Loucy (cell line): ENCODE measurements at regions not wholly inside any gene's neighbourhood (a gene's known extent, or its start where the extent isn't known, plus 50 kb on each side); places are given as distances from the start of the nearest gene placed in this dataset.

Experiments
- H2AFZ ChIP-seq: fragments of 200-600 bp; sonication (generic); 2 replicates; pipeline ENCODE4 v1.6.0; 2016; ENCODE audit warnings: antibody characterized with exemption, mild to moderate bottlenecking, low read length, moderate library complexity
- H3F3A ChIP-seq: fragments of 200-600 bp; 2 replicates; pipeline ENCODE4 v1.6.0; 2016; ENCODE audit warnings: antibody characterized with exemption, low read depth, mild to moderate bottlenecking
- H3K27me3 ChIP-seq: fragments of 200-600 bp; sonication (generic); 2 replicates; pipeline ENCODE4 v1.6.1; 2014; ENCODE audit warnings: low read length, mild to moderate bottlenecking; ENCODE audit not compliant: insufficient read depth, poor library complexity, severe bottlenecking
- H3K36me3 ChIP-seq: fragments of 200-600 bp; sonication (generic); 2 replicates; pipeline ENCODE4 v1.6.1; 2016; ENCODE audit warnings: low read length; ENCODE audit not compliant: insufficient read depth
- H3K4me1 ChIP-seq: fragments of 200-600 bp; sonication (generic); 2 replicates; pipeline ENCODE4 v1.5.1; 2014; ENCODE audit warnings: low read length, mild to moderate bottlenecking; ENCODE audit not compliant: insufficient read depth, poor library complexity, severe bottlenecking
- H3K4me2 ChIP-seq: fragments of 200-600 bp; sonication (generic); 2 replicates; pipeline ENCODE4 v1.6.0; 2014; ENCODE audit warnings: antibody characterized with exemption, low read length, low read depth, mild to moderate bottlenecking; ENCODE audit not compliant: poor library complexity, severe bottlenecking
- H3K4me3 ChIP-seq: fragments of 200-600 bp; sonication (generic); 2 replicates; pipeline ENCODE4 v1.5.1; 2014; ENCODE audit warnings: low read length, mild to moderate bottlenecking, mixed read lengths; ENCODE audit not compliant: poor library complexity, severe bottlenecking
- H3K79me2 ChIP-seq: fragments of 200-600 bp; sonication (generic); 2 replicates; pipeline ENCODE4 v1.6.1; 2014; ENCODE audit warnings: low read length; ENCODE audit not compliant: insufficient read depth
- H3K9ac ChIP-seq: fragments of 200-600 bp; sonication (generic); 2 replicates; pipeline ENCODE4 v1.6.0; 2014; ENCODE audit warnings: mild to moderate bottlenecking, low read depth, low read length, moderate library complexity; ENCODE audit not compliant: poor library complexity, severe bottlenecking
- H3K9me2 ChIP-seq: fragments of 200-600 bp; sonication (generic); replicated peaks from 2 replicates; pipeline ENCODE4 v1.6.1; 2016; ENCODE audit warnings: low read depth, low read length, mixed read lengths
- H3K9me3 ChIP-seq: fragments of 200-600 bp; sonication (generic); 2 replicates; pipeline ENCODE4 v1.6.1; 2014; ENCODE audit warnings: mild to moderate bottlenecking, antibody characterized with exemption, low read length, low read depth; ENCODE audit not compliant: insufficient read depth
- H4K20me1 ChIP-seq: fragments of 200-600 bp; sonication (generic); 2 replicates; pipeline ENCODE4 v1.6.0; 2014; ENCODE audit warnings: antibody characterized with exemption, low read length, mild to moderate bottlenecking; ENCODE audit not compliant: insufficient read depth, poor library complexity, severe bottlenecking
- CTCF ChIP-seq: fragments of 200-600 bp; sonication (generic); conservative IDR thresholded peaks from 2 replicates; pipeline ENCODE4 v1.5.1; 2014; ENCODE audit warnings: mild to moderate bottlenecking, antibody characterized with exemption, low read length
- EZH2phosphoT487 ChIP-seq: fragments of 200-600 bp; IDR thresholded peaks from 2 replicates; pipeline ENCODE4 v1.6.1; 2018; ENCODE audit warnings: antibody characterized with exemption, mild to moderate bottlenecking, moderate library complexity, borderline replicate concordance

- H3K9me2 ChIP-seq, result no peaks in the 10 kb centered on the region
- H3K4me1 ChIP-seq, result no peaks in the 10 kb centered on the region
- no peaks in the 10 kb centered on the region for H3K36me3 ChIP-seq
- H3K27me3 ChIP-seq, result no peaks in the 10 kb centered on the region
- no peak overlapping the region for H3K9ac ChIP-seq
- H3K79me2 ChIP-seq, result no peaks in the 10 kb centered on the region
- no peak overlapping the region for H3K4me3 ChIP-seq
- H2AFZ ChIP-seq, result no peak overlapping the region
- no peaks in the 10 kb centered on the region for H3F3A ChIP-seq
- H3K9me3 ChIP-seq, result no peaks in the 10 kb centered on the region
- no peak overlapping the region for H3K4me2 ChIP-seq
- TF ChIP-seq EZH2phosphoT487 (no peak), CTCF (no peak)
- H4K20me1 ChIP-seq, result no peaks in the 10 kb centered on the region
These were observed 94.8 kb downstream of the RMI2 start for GRCh38 chr16:11439790-11440656.

GRCh38 chr16:11440657-11441012, 95.4 kb downstream of the RMI2 start:
- Histone ChIP-seq H3K4me1 (no peaks in the 10 kb centered on the region), H3K4me2 (no peak overlapping the region), H3K36me3 (no peaks in the 10 kb centered on the region), H3K27me3 (no peaks in the 10 kb centered on the region), H2AFZ (no peak overlapping the region), H3K79me2 (no peaks in the 10 kb centered on the region), H3K9me3 (no peaks in the 10 kb centered on the region), H3K9me2 (no peaks in the 10 kb centered on the region), H4K20me1 (no peaks in the 10 kb centered on the region), H3K9ac (no peak overlapping the region), H3F3A (no peaks in the 10 kb centered on the region), H3K4me3 (no peak overlapping the region)
- no peak for TF ChIP-seq CTCF
- no peak for TF ChIP-seq EZH2phosphoT487

GRCh38 chr16:11445486-11445885, 100.2 kb downstream of the RMI2 start:
- H3K9me3 ChIP-seq, result no peaks in the 10 kb centered on the region

More at GRCh38 chr16:11445486-11445885, 100.2 kb downstream of the RMI2 start:
- H3K36me3 ChIP-seq, result no peaks in the 10 kb centered on the region
- no peak overlapping the region for H3K4me2 ChIP-seq
- H3K4me3 ChIP-seq, result no peak overlapping the region
- no peak overlapping the region for H2AFZ ChIP-seq
- no peaks in the 10 kb centered on the region for H3K9me2 ChIP-seq
- no peaks in the 10 kb centered on the region for H3K79me2 ChIP-seq
- no peaks in the 10 kb centered on the region for H3K4me1 ChIP-seq
- H3F3A ChIP-seq, result no peaks in the 10 kb centered on the region
- no peak overlapping the region for H3K9ac ChIP-seq
- TF ChIP-seq EZH2phosphoT487 (no peak), CTCF (no peak)
- no peaks in the 10 kb centered on the region for H3K27me3 ChIP-seq
- H4K20me1 ChIP-seq, result no peaks in the 10 kb centered on the region
